Activated CD8-positive, alpha-beta T cell treated with anti-CD3 and anti-CD28 coated beads for 36 hours (primary cell): ENCODE measurements at regions not wholly inside any gene's neighbourhood (a gene's known extent, or its start where the extent isn't known, plus 50 kb on each side); places are given as distances from the start of the nearest gene placed in this dataset.

Experiments used
- ATAC-seq: fragments of 200-7000 bp; cut with Tn5 transposase; one replicate; pipeline ENCODE4 v1.10.0; 2021; ENCODE audit warnings: mild to moderate bottlenecking, moderate library complexity
- CTCF ChIA-PET: fragments of 350-600 bp; sonication (Branson Sonifier 250); formaldehyde crosslinking; loops from one replicate; lab custom pipeline; 2021; ENCODE audit warnings: antibody characterized with exemption; lab: Charles Lee
- POLR2A ChIA-PET: fragments of 350-600 bp; sonication (Branson Sonifier 250); formaldehyde crosslinking; loops from one replicate; lab custom pipeline; 2021; ENCODE audit warnings: antibody characterized with exemption; lab: Charles Lee
- DNase-seq: peaks from one replicate; pipeline ENCODE4 v3.0.0-alpha.2; 2020
- H3K27ac Mint-ChIP-seq: one replicate; pipeline ENCODE4 v1.8.0; 2021; ENCODE audit warnings: mild to moderate bottlenecking, mixed read lengths
- H3K27me3 Mint-ChIP-seq: one replicate; pipeline ENCODE4 v1.8.0; 2021; ENCODE audit warnings: mixed read lengths
- H3K36me3 Mint-ChIP-seq: one replicate; pipeline ENCODE4 v1.8.0; 2021; ENCODE audit warnings: low read depth, mixed read lengths
- H3K4me1 Mint-ChIP-seq: one replicate; pipeline ENCODE4 v1.8.0; 2021; ENCODE audit warnings: low read depth, mixed read lengths
- H3K4me3 Mint-ChIP-seq: one replicate; pipeline ENCODE4 v1.8.0; 2021; ENCODE audit warnings: mild to moderate bottlenecking, moderate library complexity, mixed read lengths
- H3K9me3 Mint-ChIP-seq: one replicate; pipeline ENCODE4 v1.8.0; 2021; ENCODE audit warnings: mixed read lengths
- intact Hi-C: fragments of 100-400 bp; cut with micrococcal nuclease; formaldehyde crosslinking; loops from one replicate; pipeline ENCODE4 v1.10.0; 2022
- TF ChIP-seq, protein P1 (sequence below): fragments of 200-600 bp; IDR thresholded peaks from one replicate; pipeline ENCODE4 v1.8.0; 2022; ENCODE audit warnings: antibody characterized with exemption, mild to moderate bottlenecking

DNA sequence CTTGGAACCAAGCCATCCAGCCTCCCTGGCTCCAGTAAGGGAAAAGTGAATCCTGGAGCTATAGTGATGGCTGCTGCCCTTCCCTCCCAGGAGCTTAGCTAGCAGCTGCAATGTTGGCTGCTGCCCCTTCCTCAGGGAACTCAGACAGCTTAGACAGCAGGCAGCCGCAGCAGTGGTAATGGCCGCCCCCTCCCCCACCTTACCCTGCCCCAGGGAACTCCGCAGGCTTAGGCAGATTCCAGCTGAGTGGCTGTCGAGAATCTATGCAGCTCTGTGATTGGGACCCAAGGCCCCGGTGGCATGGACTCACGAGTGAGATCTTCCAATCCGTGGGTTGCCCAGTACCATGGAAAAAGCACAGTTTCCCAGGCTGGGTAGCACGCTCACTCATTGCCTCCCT, 378.6 kb downstream of the NNT start:
- Mint-ChIP-seq H3K9me3 (peaks cover 9% of the 10 kb centered on the region), H3K27me3 (no peaks in the 10 kb centered on the region), H3K36me3 (no peaks in the 10 kb centered on the region), H3K27ac (no peak overlapping the region), H3K4me3 (no peak overlapping the region), H3K4me1 (no peaks in the 10 kb centered on the region)
- DNase-seq (no peak), ATAC-seq (no peak)
- intact Hi-C loops = no loop called here
- POLR2A ChIA-PET = no interaction called here
- CTCF ChIA-PET = no interaction called here
- TF ChIP-seq, protein P1, sequence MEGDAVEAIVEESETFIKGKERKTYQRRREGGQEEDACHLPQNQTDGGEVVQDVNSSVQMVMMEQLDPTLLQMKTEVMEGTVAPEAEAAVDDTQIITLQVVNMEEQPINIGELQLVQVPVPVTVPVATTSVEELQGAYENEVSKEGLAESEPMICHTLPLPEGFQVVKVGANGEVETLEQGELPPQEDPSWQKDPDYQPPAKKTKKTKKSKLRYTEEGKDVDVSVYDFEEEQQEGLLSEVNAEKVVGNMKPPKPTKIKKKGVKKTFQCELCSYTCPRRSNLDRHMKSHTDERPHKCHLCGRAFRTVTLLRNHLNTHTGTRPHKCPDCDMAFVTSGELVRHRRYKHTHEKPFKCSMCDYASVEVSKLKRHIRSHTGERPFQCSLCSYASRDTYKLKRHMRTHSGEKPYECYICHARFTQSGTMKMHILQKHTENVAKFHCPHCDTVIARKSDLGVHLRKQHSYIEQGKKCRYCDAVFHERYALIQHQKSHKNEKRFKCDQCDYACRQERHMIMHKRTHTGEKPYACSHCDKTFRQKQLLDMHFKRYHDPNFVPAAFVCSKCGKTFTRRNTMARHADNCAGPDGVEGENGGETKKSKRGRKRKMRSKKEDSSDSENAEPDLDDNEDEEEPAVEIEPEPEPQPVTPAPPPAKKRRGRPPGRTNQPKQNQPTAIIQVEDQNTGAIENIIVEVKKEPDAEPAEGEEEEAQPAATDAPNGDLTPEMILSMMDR = no peak

- peaks cover 4% of the 10 kb centered on the region for H3K9me3 Mint-ChIP-seq
- intact Hi-C loops = no loop called here
- no peak for DNase-seq
- H3K27me3 Mint-ChIP-seq = no peaks in the 10 kb centered on the region
- TF ChIP-seq, protein P1 = no peak
- no peaks in the 10 kb centered on the region for H3K4me1 Mint-ChIP-seq
- H3K27ac Mint-ChIP-seq = no peak overlapping the region
- no peaks in the 10 kb centered on the region for H3K36me3 Mint-ChIP-seq
- CTCF ChIA-PET = no interaction called here
- ATAC-seq = no peak
- POLR2A ChIA-PET = no interaction called here
- no peak overlapping the region for H3K4me3 Mint-ChIP-seq
Observed at GRCh38 chr5:43973908-43974307, 370.9 kb downstream of the NNT start.

- Mint-ChIP-seq H3K4me1 (no peaks in the 10 kb centered on the region), H3K27me3 (no peaks in the 10 kb centered on the region), H3K27ac (no peak overlapping the region), H3K9me3 (peaks cover 2% of the 10 kb centered on the region), H3K4me3 (no peak overlapping the region), H3K36me3 (no peaks in the 10 kb centered on the region)
- ChIA-PET POLR2A (interaction anchor here (0.5 kb wide), 1 partner anchor 45 kb away, joined by 3 read pairs; no protein-coding TSS in a partner anchor), CTCF (no interaction called here)
- TF ChIP-seq, protein P1 = no peak
- ATAC-seq = no peak
- DNase-seq = no peak
- intact Hi-C loops = no loop called here
Observed at GRCh38 chr5:43973318-43973717, 370.3 kb downstream of the NNT start.

DNA sequence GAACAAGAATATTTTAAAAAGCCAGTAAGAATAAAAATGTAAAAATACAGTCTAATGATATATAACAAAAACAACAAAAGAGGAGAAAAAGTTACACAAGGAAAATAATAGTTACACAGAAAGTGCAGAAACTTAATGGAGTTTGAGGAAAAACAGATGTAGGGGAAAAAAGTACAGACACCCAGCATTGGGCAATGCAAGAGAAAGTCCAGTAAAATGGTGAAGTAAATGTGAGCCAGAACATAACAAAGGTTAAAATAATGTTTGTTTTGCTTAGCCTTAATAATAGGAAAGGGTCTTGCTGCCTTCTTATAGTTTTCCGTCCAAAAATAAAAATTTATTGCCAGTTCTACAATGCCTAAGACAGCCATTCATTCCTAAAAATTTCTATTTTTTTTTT, 364.2 kb downstream of the NNT start:
- no peak overlapping the region for H3K27ac Mint-ChIP-seq
- peaks cover 3% of the 10 kb centered on the region for H3K9me3 Mint-ChIP-seq
- no peaks in the 10 kb centered on the region for H3K27me3 Mint-ChIP-seq
- DNase-seq (no peak), ATAC-seq (no peak)
- POLR2A ChIA-PET = interaction anchor here (0.5 kb wide), 1 partner anchor 36 kb away, joined by 4 read pairs; no protein-coding TSS in a partner anchor
- H3K36me3 Mint-ChIP-seq = no peaks in the 10 kb centered on the region
- no peak overlapping the region for H3K4me3 Mint-ChIP-seq
- no peaks in the 10 kb centered on the region for H3K4me1 Mint-ChIP-seq
- intact Hi-C loops = no loop called here
- CTCF ChIA-PET = no interaction called here
- TF ChIP-seq, protein P1 = no peak

DNA sequence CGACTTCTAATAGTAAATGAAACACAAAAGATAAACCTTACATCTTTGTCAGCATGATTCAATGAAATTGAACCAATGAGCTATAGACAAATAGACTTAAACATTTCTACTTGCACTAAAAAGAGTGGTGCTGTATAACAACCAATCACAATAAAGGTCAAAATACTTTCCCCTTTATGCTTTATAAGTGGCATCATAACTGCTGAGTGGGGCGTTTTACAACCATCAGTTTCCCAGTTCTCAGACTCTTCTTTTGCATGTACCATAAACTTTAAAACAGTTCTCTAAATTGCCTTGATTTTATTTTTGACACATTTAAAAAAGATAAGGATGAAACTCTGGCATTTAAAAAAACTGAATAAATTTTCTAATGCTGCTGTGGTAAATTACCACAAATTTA, 356.2 kb downstream of the NNT start:
- no peak overlapping the region for H3K4me3 Mint-ChIP-seq
- CTCF ChIA-PET = no interaction called here
- POLR2A ChIA-PET = no interaction called here
- H3K36me3 Mint-ChIP-seq = no peaks in the 10 kb centered on the region
- no peak overlapping the region for H3K27ac Mint-ChIP-seq
- peaks cover 10% of the 10 kb centered on the region for H3K9me3 Mint-ChIP-seq
- TF ChIP-seq, protein P1 = no peak
- no peaks in the 10 kb centered on the region for H3K27me3 Mint-ChIP-seq
- H3K4me1 Mint-ChIP-seq = no peaks in the 10 kb centered on the region
- ATAC-seq (no peak), DNase-seq (no peak)
- intact Hi-C loops = no loop called here
